ENCODE measurements at regions not wholly inside any gene's neighbourhood (a gene's known extent, or its start where the extent isn't known, plus 50 kb on each side); places are given as distances from the start of the nearest gene placed in this dataset.

GRCh38 chr17:13359774-13360173, 242.0 kb downstream of the HS3ST3A1 start:
- H3K4me1 ChIP-seq (ENCODE audit: insufficient read depth, low read length, poor library complexity, severe bottlenecking) = no peaks in the 10 kb centered on the region

GRCh38 chr17:13355054-13355453, 246.7 kb downstream of the HS3ST3A1 start:
- POLR2A ChIA-PET (ENCODE audit: low non-redundant PET) = no interaction called here
- Histone ChIP-seq H3K36me3 (ENCODE audit: insufficient read depth, low read length, poor library complexity, severe bottlenecking) (no peaks in the 10 kb centered on the region), H3K27me3 (replicated peaks; ENCODE audit: insufficient read depth, low read depth, low read length, poor library complexity) (no peaks in the 10 kb centered on the region), H3K9me3 (ENCODE audit: low read depth, low read length, poor library complexity, severe bottlenecking) (peaks cover 9% of the 10 kb centered on the region), H3K4me1 (ENCODE audit: insufficient read depth, low read length, poor library complexity, severe bottlenecking) (no peaks in the 10 kb centered on the region), H3K27ac (ENCODE audit: low read depth, low read length, poor library complexity, severe bottlenecking) (no peak overlapping the region), H3K4me3 (ENCODE audit: low read depth, low read length, poor library complexity, severe bottlenecking) (no peak overlapping the region)
- CTCF ChIA-PET = no interaction called here
- intact Hi-C loops (cut with micrococcal nuclease; ENCODE audit: unreplicated experiment) = no loop called here
- TF ChIP-seq EZH2 (IDR thresholded peaks at IDR 0.05; ENCODE audit: borderline replicate concordance, low read depth, low read length, poor library complexity, severe bottlenecking) = no peak
- TF ChIP-seq CTCF (conservative IDR thresholded peaks at IDR 0.05; ENCODE audit: low read depth, low read length) = no peak
- DNase-seq (ENCODE audit: low spot score) = no peak
- BruUV-seq (replicated peaks) = no TSS peak

More at GRCh38 chr17:13359774-13360173, 242.0 kb downstream of the HS3ST3A1 start:
- BruUV-seq (replicated peaks) = no TSS peak
- POLR2A ChIA-PET (ENCODE audit: low non-redundant PET) = no interaction called here
- no peak overlapping the region for H3K27ac ChIP-seq (ENCODE audit: low read depth, low read length, poor library complexity, severe bottlenecking)
- no peaks in the 10 kb centered on the region for H3K27me3 ChIP-seq (replicated peaks; ENCODE audit: insufficient read depth, low read depth, low read length, poor library complexity)
- intact Hi-C loops (cut with micrococcal nuclease; ENCODE audit: unreplicated experiment) = no loop called here
- TF ChIP-seq CTCF (conservative IDR thresholded peaks at IDR 0.05; ENCODE audit: low read depth, low read length) (no peak), EZH2 (IDR thresholded peaks at IDR 0.05; ENCODE audit: borderline replicate concordance, low read depth, low read length, poor library complexity, severe bottlenecking) (no peak)
- H3K9me3 ChIP-seq (ENCODE audit: low read depth, low read length, poor library complexity, severe bottlenecking) = peaks cover 8% of the 10 kb centered on the region
- H3K4me3 ChIP-seq (ENCODE audit: low read depth, low read length, poor library complexity, severe bottlenecking) = no peak overlapping the region
- CTCF ChIA-PET = no interaction called here
- no peaks in the 10 kb centered on the region for H3K36me3 ChIP-seq (ENCODE audit: insufficient read depth, low read length, poor library complexity, severe bottlenecking)
- DNase-seq (ENCODE audit: low spot score) = no peak

GRCh38 chr17:13353590-13353989, 248.1 kb downstream of the HS3ST3A1 start:
- ChIA-PET POLR2A (ENCODE audit: low non-redundant PET) (no interaction called here), CTCF (no interaction called here)
- H3K4me3 ChIP-seq (ENCODE audit: low read depth, low read length, poor library complexity, severe bottlenecking) = no peak overlapping the region
- H3K4me1 ChIP-seq (ENCODE audit: insufficient read depth, low read length, poor library complexity, severe bottlenecking) = no peaks in the 10 kb centered on the region
- TF ChIP-seq EZH2 (IDR thresholded peaks at IDR 0.05; ENCODE audit: borderline replicate concordance, low read depth, low read length, poor library complexity, severe bottlenecking) = no peak
- BruUV-seq (replicated peaks) = no TSS peak
- H3K27me3 ChIP-seq (replicated peaks; ENCODE audit: insufficient read depth, low read depth, low read length, poor library complexity) = no peaks in the 10 kb centered on the region
- H3K27ac ChIP-seq (ENCODE audit: low read depth, low read length, poor library complexity, severe bottlenecking) = no peak overlapping the region
- no peak for DNase-seq (ENCODE audit: low spot score)
- peaks cover 6% of the 10 kb centered on the region for H3K9me3 ChIP-seq (ENCODE audit: low read depth, low read length, poor library complexity, severe bottlenecking)
- no peaks in the 10 kb centered on the region for H3K36me3 ChIP-seq (ENCODE audit: insufficient read depth, low read length, poor library complexity, severe bottlenecking)
- intact Hi-C loops (cut with micrococcal nuclease; ENCODE audit: unreplicated experiment) = no loop called here

- Histone ChIP-seq H3K27ac (ENCODE audit: low read depth, low read length, poor library complexity, severe bottlenecking) (no peak overlapping the region), H3K36me3 (ENCODE audit: insufficient read depth, low read length, poor library complexity, severe bottlenecking) (no peaks in the 10 kb centered on the region), H3K4me3 (ENCODE audit: low read depth, low read length, poor library complexity, severe bottlenecking) (no peak overlapping the region), H3K9me3 (ENCODE audit: low read depth, low read length, poor library complexity, severe bottlenecking) (peaks cover 6% of the 10 kb centered on the region), H3K4me1 (ENCODE audit: insufficient read depth, low read length, poor library complexity, severe bottlenecking) (no peaks in the 10 kb centered on the region), H3K27me3 (replicated peaks; ENCODE audit: insufficient read depth, low read depth, low read length, poor library complexity) (no peaks in the 10 kb centered on the region)
- intact Hi-C loops (cut with micrococcal nuclease; ENCODE audit: unreplicated experiment) = no loop called here
- no TSS peak for BruUV-seq (replicated peaks)
- POLR2A ChIA-PET (ENCODE audit: low non-redundant PET) = no interaction called here
- CTCF ChIA-PET = no interaction called here
- TF ChIP-seq CTCF (conservative IDR thresholded peaks at IDR 0.05; ENCODE audit: low read depth, low read length) (no peak), EZH2 (IDR thresholded peaks at IDR 0.05; ENCODE audit: borderline replicate concordance, low read depth, low read length, poor library complexity, severe bottlenecking) (no peak)
- no peak for DNase-seq (ENCODE audit: low spot score)
Measured at GRCh38 chr17:13352747-13353415, 248.8 kb downstream of the HS3ST3A1 start.

Data from A673 (cell line).